Keratinocyte (primary cell): ENCODE measurements at regions not wholly inside any gene's neighbourhood (a gene's known extent, or its start where the extent isn't known, plus 50 kb on each side); places are given as distances from the start of the nearest gene placed in this dataset.

ENCODE experiments used
- DNase-seq: peaks from one replicate; pipeline ENCODE4 v3.0.0-alpha.2; 2011; ENCODE audit warnings: low read depth, missing footprints, low spot score
- FAIRE-seq: peaks from 2 replicates; lab custom pipeline; 2011; peaks lifted over from hg19 to GRCh38; lab: Jason Lieb, UNC
- H2AFZ ChIP-seq: 2 replicates; pipeline ENCODE4 v1.6.0; 2012; ENCODE audit warnings: low read length, control low read depth, inconsistent platforms; ENCODE audit not compliant: control insufficient read depth
- H3K27ac ChIP-seq: 2 replicates; pipeline ENCODE4 v1.5.1; 2011; ENCODE audit warnings: low read length; ENCODE audit not compliant: control insufficient read depth, insufficient read depth
- H3K27me3 ChIP-seq: 3 replicates; pipeline ENCODE4 v1.6.0; 2011; ENCODE audit warnings: low read length; ENCODE audit not compliant: control insufficient read depth, insufficient read depth; ENCODE audit errors: extremely low read depth
- H3K36me3 ChIP-seq, 2 experiments: 2 replicates in 1 of 2; 3 replicates in 1 of 2; pipeline ENCODE4 v1.5.1; 2011; ENCODE audit warnings: low read length in 2 of 2, mild to moderate bottlenecking in 1 of 2; ENCODE audit not compliant: control insufficient read depth in 2 of 2, insufficient read depth in 2 of 2; ENCODE audit errors: extremely low read depth in 1 of 2
- H3K4me1 ChIP-seq: 3 replicates; pipeline ENCODE4 v1.5.1; 2011; ENCODE audit warnings: low read length; ENCODE audit not compliant: control insufficient read depth, insufficient read depth; ENCODE audit errors: extremely low read depth
- H3K4me2 ChIP-seq: 3 replicates; pipeline ENCODE4 v1.6.0; 2011; ENCODE audit warnings: low read depth, low read length; ENCODE audit not compliant: control insufficient read depth, insufficient read depth; ENCODE audit errors: extremely low read depth
- H3K4me3 ChIP-seq, 3 experiments: fragments of 200-600 bp in 1 of 3; sonication (generic) in 1 of 3; 2 replicates in 2 of 3; 3 replicates in 1 of 3; pipeline ENCODE4 v1.5.1; 2011 to 2016; ENCODE audit warnings: low read length in 3 of 3, mild to moderate bottlenecking in 3 of 3, control low read depth in 2 of 3, inconsistent platforms in 1 of 3, low read depth in 1 of 3, mixed read lengths in 1 of 3, mixed run types in 1 of 3, moderate library complexity in 1 of 3; ENCODE audit not compliant: control insufficient read depth in 2 of 3, insufficient read depth in 2 of 3; ENCODE audit errors: extremely low read depth in 1 of 3
- H3K79me2 ChIP-seq: 2 replicates; pipeline ENCODE4 v1.6.0; 2012; ENCODE audit warnings: low read length; ENCODE audit not compliant: control insufficient read depth, insufficient read depth
- H3K9ac ChIP-seq: 3 replicates; pipeline ENCODE4 v1.6.0; 2011; ENCODE audit warnings: low read length; ENCODE audit not compliant: control insufficient read depth, insufficient read depth; ENCODE audit errors: extremely low read depth
- H3K9me1 ChIP-seq: 3 replicates; pipeline ENCODE4 v1.6.0; 2011; ENCODE audit warnings: low read length; ENCODE audit not compliant: control insufficient read depth, insufficient read depth; ENCODE audit errors: extremely low read depth
- H3K9me3 ChIP-seq: 2 replicates; pipeline ENCODE4 v1.5.1; 2012; ENCODE audit warnings: low read depth, low read length; ENCODE audit not compliant: control insufficient read depth
- H4K20me1 ChIP-seq: 3 replicates; pipeline ENCODE4 v1.6.0; 2011; ENCODE audit warnings: low read length; ENCODE audit not compliant: control insufficient read depth, insufficient read depth; ENCODE audit errors: extremely low read depth
- CTCF ChIP-seq, 3 experiments: IDR thresholded peaks in 1 of 3; conservative IDR thresholded peaks in 1 of 3; optimal IDR thresholded peaks in 1 of 3; 2 replicates in 2 of 3; 3 replicates in 1 of 3; pipeline versions ENCODE3 to v1.5.1; 2011; ENCODE audit warnings: low read length in 3 of 3, mild to moderate bottlenecking in 3 of 3, moderate library complexity in 2 of 3, control low read depth in 1 of 3, inconsistent platforms in 1 of 3; ENCODE audit not compliant: insufficient read depth in 2 of 3; ENCODE audit errors: extremely low read depth in 1 of 3
- EZH2 ChIP-seq: IDR thresholded peaks from one replicate; pipeline ENCODE4 v1.6.1; 2012; ENCODE audit warnings: inconsistent platforms, mild to moderate bottlenecking, low read length, moderate library complexity
- dilution Hi-C: fragments of 300-500 bp; cut with MboI; formaldehyde crosslinking; loops from one replicate; pipeline ENCODE4 v1.7.0; 2020; ENCODE audit warnings: low sequenced_read_pairs; ENCODE audit not compliant: extremely low pct_ligation_motif_present

- Histone ChIP-seq H3K9me3 (no peaks in the 10 kb centered on the region), H4K20me1 (no peaks in the 10 kb centered on the region), H3K79me2 (no peaks in the 10 kb centered on the region), H2AFZ (no peak overlapping the region), H3K4me3 (no peak overlapping the region), H3K9ac (no peak overlapping the region), H3K9me1 (no peaks in the 10 kb centered on the region), H3K36me3 (no peaks in the 10 kb centered on the region), H3K27ac (no peak overlapping the region), H3K4me1 (peaks cover 27% of the 10 kb centered on the region), H3K27me3 (no peaks in the 10 kb centered on the region), H3K4me2 (no peak overlapping the region)
- DNase-seq: no peak
- dilution Hi-C loops: no loop called here
- FAIRE-seq: no peak
- TF ChIP-seq EZH2: no peak
- TF ChIP-seq CTCF (optimal IDR thresholded peaks at IDR 0.05 in 1 of 3, IDR thresholded peaks at IDR 0.05 in 1 of 3, conservative IDR thresholded peaks at IDR 0.05 in 1 of 3; ENCODE audit: extremely low read depth in 1 of 3, insufficient read depth in 2 of 3, low read length in 3 of 3): no peak
Observed at GRCh38 chr6:1103021-1103420, 208.9 kb upstream of the FOXQ1 start.

- Histone ChIP-seq H3K79me2 (no peaks in the 10 kb centered on the region), H3K4me1 (peaks cover 14% of the 10 kb centered on the region), H3K9me3 (no peaks in the 10 kb centered on the region), H3K27ac (no peak overlapping the region), H3K36me3 (no peaks in the 10 kb centered on the region), H2AFZ (no peak overlapping the region), H3K9ac (no peak overlapping the region), H4K20me1 (no peaks in the 10 kb centered on the region), H3K27me3 (no peaks in the 10 kb centered on the region), H3K9me1 (no peaks in the 10 kb centered on the region), H3K4me2 (no peak overlapping the region), H3K4me3 (no peak overlapping the region)
- TF ChIP-seq EZH2: no peak
- TF ChIP-seq CTCF (optimal IDR thresholded peaks at IDR 0.05 in 1 of 3, IDR thresholded peaks at IDR 0.05 in 1 of 3, conservative IDR thresholded peaks at IDR 0.05 in 1 of 3; ENCODE audit: extremely low read depth in 1 of 3, insufficient read depth in 2 of 3, low read length in 3 of 3): no peak
- dilution Hi-C loops: no loop called here
- no peak for DNase-seq
- no peak for FAIRE-seq
Observed at GRCh38 chr6:1100269-1100668, 211.6 kb upstream of the FOXQ1 start.
